Liver (tissue), 3 donors: ENCODE measurements at regions not wholly inside any gene's neighbourhood (a gene's known extent, or its start where the extent isn't known, plus 50 kb on each side); places are given as distances from the start of the nearest gene placed in this dataset.

Experiments used
- ATF3 ChIP-seq: IDR thresholded peaks from 2 replicates; pipeline ENCODE4 v1.6.1; 2016; ENCODE audit warnings: antibody characterized with exemption
- CTCF ChIP-seq: fragments of 150-350 bp; IDR thresholded peaks from 2 replicates; pipeline ENCODE4 v1.5.1; 2017; ENCODE audit warnings: improper control_type of control experiment, low read depth, low read length; ENCODE audit not compliant: missing input control
- EGR1 ChIP-seq, 2 donors: IDR thresholded peaks; 2 replicates each; pipeline ENCODE4 v1.6.1; 2016 to 2018; ENCODE audit warnings: antibody characterized with exemption in 2 of 2, low read depth in 2 of 2
- HNF4G ChIP-seq: IDR thresholded peaks from 2 replicates; pipeline ENCODE4 v1.6.1; 2016; ENCODE audit warnings: antibody characterized with exemption
- JUND ChIP-seq, 2 donors: IDR thresholded peaks; 2 replicates each; pipeline ENCODE4 v1.6.1; 2016; ENCODE audit warnings: antibody characterized with exemption in 2 of 2
- MAX ChIP-seq: IDR thresholded peaks from 2 replicates; pipeline ENCODE4 v1.6.1; 2016; ENCODE audit warnings: antibody characterized with exemption
- REST ChIP-seq: IDR thresholded peaks from 2 replicates; pipeline ENCODE4 v1.6.1; 2016; ENCODE audit warnings: antibody characterized with exemption, mild to moderate bottlenecking
- YY1 ChIP-seq: IDR thresholded peaks from 2 replicates; pipeline ENCODE4 v1.6.1; 2016; ENCODE audit warnings: antibody characterized with exemption, mild to moderate bottlenecking
- donor health status: healthy.
- donor health status: healthy.

GRCh38 chr15:95911570-95912279, 418.8 kb upstream of the NR2F2 start:
- TF ChIP-seq CTCF (no peak), YY1 (no peak), MAX (no peak), HNF4G (no peak), JUND (IDR thresholded peaks at IDR 0.05) (no peak), ATF3 (no peak), REST (no peak), EGR1 (IDR thresholded peaks at IDR 0.05; ENCODE audit: low read depth in 2 of 2) (no peak)
